Keratinocyte (primary cell): ENCODE measurements at regions not wholly inside any gene's neighbourhood (a gene's known extent, or its start where the extent isn't known, plus 50 kb on each side); places are given as distances from the start of the nearest gene placed in this dataset.

Experiments used
- EZH2 ChIP-seq: IDR thresholded peaks from one replicate; pipeline ENCODE4 v1.6.1; 2012; ENCODE audit warnings: inconsistent platforms, mild to moderate bottlenecking, low read length, moderate library complexity
- TF ChIP-seq, protein P1 (sequence below), 3 experiments: IDR thresholded peaks in 1 of 3; conservative IDR thresholded peaks in 1 of 3; optimal IDR thresholded peaks in 1 of 3; 2 replicates in 2 of 3; 3 replicates in 1 of 3; pipeline versions ENCODE3 to v1.5.1; 2011; ENCODE audit warnings: low read length in 3 of 3, mild to moderate bottlenecking in 3 of 3, moderate library complexity in 2 of 3, control low read depth in 1 of 3, inconsistent platforms in 1 of 3; ENCODE audit not compliant: insufficient read depth in 2 of 3; ENCODE audit errors: extremely low read depth in 1 of 3

DNA sequence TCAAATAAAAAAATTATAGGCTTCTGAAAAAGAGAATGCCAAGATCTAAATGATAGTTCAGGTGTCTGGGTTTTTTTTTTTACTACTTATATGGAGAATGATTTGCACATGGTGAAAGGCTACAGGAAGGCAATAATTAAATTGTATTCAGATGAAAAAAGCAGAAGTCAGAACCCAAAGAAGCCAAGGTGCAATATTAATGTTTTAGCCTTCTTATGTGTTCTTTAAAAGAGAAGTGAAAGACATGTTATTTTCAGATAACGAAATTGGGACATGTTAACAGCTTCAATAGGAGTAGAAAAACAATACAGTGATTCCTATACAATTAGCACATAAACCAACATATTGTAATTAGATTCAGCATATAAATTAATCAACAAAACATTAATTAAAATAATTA, 452.9 kb upstream of the PRMT6 start:
- TF ChIP-seq, protein P1, sequence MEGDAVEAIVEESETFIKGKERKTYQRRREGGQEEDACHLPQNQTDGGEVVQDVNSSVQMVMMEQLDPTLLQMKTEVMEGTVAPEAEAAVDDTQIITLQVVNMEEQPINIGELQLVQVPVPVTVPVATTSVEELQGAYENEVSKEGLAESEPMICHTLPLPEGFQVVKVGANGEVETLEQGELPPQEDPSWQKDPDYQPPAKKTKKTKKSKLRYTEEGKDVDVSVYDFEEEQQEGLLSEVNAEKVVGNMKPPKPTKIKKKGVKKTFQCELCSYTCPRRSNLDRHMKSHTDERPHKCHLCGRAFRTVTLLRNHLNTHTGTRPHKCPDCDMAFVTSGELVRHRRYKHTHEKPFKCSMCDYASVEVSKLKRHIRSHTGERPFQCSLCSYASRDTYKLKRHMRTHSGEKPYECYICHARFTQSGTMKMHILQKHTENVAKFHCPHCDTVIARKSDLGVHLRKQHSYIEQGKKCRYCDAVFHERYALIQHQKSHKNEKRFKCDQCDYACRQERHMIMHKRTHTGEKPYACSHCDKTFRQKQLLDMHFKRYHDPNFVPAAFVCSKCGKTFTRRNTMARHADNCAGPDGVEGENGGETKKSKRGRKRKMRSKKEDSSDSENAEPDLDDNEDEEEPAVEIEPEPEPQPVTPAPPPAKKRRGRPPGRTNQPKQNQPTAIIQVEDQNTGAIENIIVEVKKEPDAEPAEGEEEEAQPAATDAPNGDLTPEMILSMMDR (optimal IDR thresholded peaks at IDR 0.05 in 1 of 3, IDR thresholded peaks at IDR 0.05 in 1 of 3, conservative IDR thresholded peaks at IDR 0.05 in 1 of 3; ENCODE audit: extremely low read depth in 1 of 3, insufficient read depth in 2 of 3, low read length in 3 of 3), result no peak
- TF ChIP-seq EZH2, result no peak
